ENCODE measurements at regions not wholly inside any gene's neighbourhood (a gene's known extent, or its start where the extent isn't known, plus 50 kb on each side); places are given as distances from the start of the nearest gene placed in this dataset.

DNA sequence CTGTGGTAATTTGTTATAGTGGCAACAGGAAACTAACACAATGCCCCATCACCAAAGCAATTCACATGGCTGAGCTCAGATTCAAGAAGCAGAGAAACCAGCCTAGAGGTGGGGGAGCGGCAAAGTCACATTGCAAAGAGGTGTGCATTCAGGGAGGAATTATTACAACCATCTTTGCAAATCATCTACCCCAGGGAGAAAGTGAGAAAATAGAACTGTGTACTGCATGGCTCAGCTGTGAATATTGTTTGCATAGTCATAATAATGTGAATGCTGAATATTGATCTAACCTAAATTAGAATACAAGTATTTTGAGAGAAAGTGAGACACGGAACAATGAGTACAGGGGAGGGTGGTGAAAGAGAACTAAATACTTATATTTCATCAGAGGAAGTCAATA lies 387.9 kb downstream of the BCOR start:
- Histone ChIP-seq H3K9ac (ENCODE audit: extremely low read depth, insufficient read length, low read length) (no peak overlapping the region), H3K4me2 (ENCODE audit: insufficient read depth, insufficient read length, low read length) (no peak overlapping the region), H3K27me3 (ENCODE audit: insufficient read depth, low read length) (no peaks in the 10 kb centered on the region), H2BK5ac (ENCODE audit: insufficient read length, low read length) (no peak overlapping the region), H3K79me1 (ENCODE audit: insufficient read depth, low read depth, low read length, poor library complexity, severe bottlenecking) (no peaks in the 10 kb centered on the region), H2BK15ac (ENCODE audit: low read depth, low read length) (no peak overlapping the region), H3K79me2 (ENCODE audit: insufficient read depth, low read length) (peaks cover 2% of the 10 kb centered on the region; the same call in 1 of the 2 replicates), H3K9me3 (ENCODE audit: control insufficient read depth, low read depth, low read length) (no peaks in the 10 kb centered on the region), H4K20me1 (ENCODE audit: control insufficient read depth, insufficient read depth, insufficient read length) (no peaks in the 10 kb centered on the region), H4K5ac (ENCODE audit: insufficient read length, low read depth, low read length) (no peak overlapping the region), H3K23ac (ENCODE audit: insufficient read length, low read depth, low read length) (no peak overlapping the region), H3K4me1 (ENCODE audit: insufficient read depth, low read length) (no peaks in the 10 kb centered on the region; the same call in 1 of the 2 replicates), H4K8ac (replicated peaks; ENCODE audit: insufficient read length, low read depth, low read length) (no peak overlapping the region), H3K56ac (ENCODE audit: insufficient read length, low read depth, low read length) (no peak overlapping the region), H2BK20ac (ENCODE audit: low read depth, low read length, poor library complexity, severe bottlenecking) (no peak overlapping the region), H3K18ac (ENCODE audit: insufficient read length, low read depth, low read length) (no peak overlapping the region), H3T11ph (ENCODE audit: low read length) (no peak overlapping the region), H3K4ac (ENCODE audit: low read depth, low read length) (no peak overlapping the region), H3K23me2 (ENCODE audit: insufficient read length, low read depth, low read length, poor library complexity, severe bottlenecking) (no peaks in the 10 kb centered on the region), H3K14ac (ENCODE audit: insufficient read depth, low read length) (no peak overlapping the region), H2BK120ac (ENCODE audit: low read depth, low read length, poor library complexity, severe bottlenecking) (no peak overlapping the region), H2BK12ac (ENCODE audit: insufficient read length, low read depth, low read length) (no peak overlapping the region), H2AFZ (ENCODE audit: low read length) (no peak overlapping the region), H4K91ac (ENCODE audit: insufficient read length, low read depth, low read length) (no peak overlapping the region), H3K27ac (ENCODE audit: insufficient read length, low read depth, low read length) (no peak overlapping the region), H2AK5ac (ENCODE audit: insufficient read length, low read length) (no peak overlapping the region)
- Mint-ChIP-seq H3K9me3 (peaks cover 49 to 73% of the 10 kb centered on the region in 2 experiments), H3K27ac (no peak overlapping the region), H3K4me3 (no peak overlapping the region), H3K36me3 (ENCODE audit: insufficient read depth in 1 of 3, low read depth in 3 of 3) (peaks cover 7 to 14% (median 8%) of the 10 kb centered on the region in 3 experiments; a peak in 6 of 7 replicates), H3K4me1 (no peaks in the 10 kb centered on the region; a peak in 1 of 4 replicates), H3K27me3 (ENCODE audit: low read depth) (no peaks in the 10 kb centered on the region; the same call in none of the 2 replicates)
- WGBS (ENCODE audit: extremely low coverage, insufficient read length, low lambda C conversion rate): no CpG with 5 or more reads among the region's 2 CpGs
- TF ChIP-seq, protein P1, sequence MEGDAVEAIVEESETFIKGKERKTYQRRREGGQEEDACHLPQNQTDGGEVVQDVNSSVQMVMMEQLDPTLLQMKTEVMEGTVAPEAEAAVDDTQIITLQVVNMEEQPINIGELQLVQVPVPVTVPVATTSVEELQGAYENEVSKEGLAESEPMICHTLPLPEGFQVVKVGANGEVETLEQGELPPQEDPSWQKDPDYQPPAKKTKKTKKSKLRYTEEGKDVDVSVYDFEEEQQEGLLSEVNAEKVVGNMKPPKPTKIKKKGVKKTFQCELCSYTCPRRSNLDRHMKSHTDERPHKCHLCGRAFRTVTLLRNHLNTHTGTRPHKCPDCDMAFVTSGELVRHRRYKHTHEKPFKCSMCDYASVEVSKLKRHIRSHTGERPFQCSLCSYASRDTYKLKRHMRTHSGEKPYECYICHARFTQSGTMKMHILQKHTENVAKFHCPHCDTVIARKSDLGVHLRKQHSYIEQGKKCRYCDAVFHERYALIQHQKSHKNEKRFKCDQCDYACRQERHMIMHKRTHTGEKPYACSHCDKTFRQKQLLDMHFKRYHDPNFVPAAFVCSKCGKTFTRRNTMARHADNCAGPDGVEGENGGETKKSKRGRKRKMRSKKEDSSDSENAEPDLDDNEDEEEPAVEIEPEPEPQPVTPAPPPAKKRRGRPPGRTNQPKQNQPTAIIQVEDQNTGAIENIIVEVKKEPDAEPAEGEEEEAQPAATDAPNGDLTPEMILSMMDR (conservative IDR thresholded peaks at IDR 0.05): no peak
- DNase-seq: no peak

Data from H9 (cell line).